HepG2 (cell line): ENCODE measurements at regions not wholly inside any gene's neighbourhood (a gene's known extent, or its start where the extent isn't known, plus 50 kb on each side); places are given as distances from the start of the nearest gene placed in this dataset.

ENCODE experiments used
- ADNP ChIP-seq: sonication (generic); formaldehyde crosslinking; IDR thresholded peaks from 2 replicates; pipeline ENCODE4 v1.4.0; 2020; ENCODE audit warnings: missing genetic modification reagents
- BHLHE40 ChIP-seq: IDR thresholded peaks from 2 replicates; pipeline ENCODE4 v1.6.1; 2011; ENCODE audit warnings: low read length, improper control_type of control experiment
- CTCF ChIP-seq: sonication (generic); formaldehyde crosslinking; IDR thresholded peaks from 2 replicates; pipeline ENCODE4 v1.5.0; 2020; ENCODE audit warnings: mild to moderate bottlenecking, missing genetic modification reagents, moderate library complexity
- GMEB2 ChIP-seq: IDR thresholded peaks from 2 replicates; pipeline ENCODE4 v1.6.1; 2016; ENCODE audit warnings: missing biosample characterization, missing genetic modification reagents, low read depth
- HDAC2 ChIP-seq: sonication (generic); formaldehyde crosslinking; IDR thresholded peaks from 2 replicates; pipeline ENCODE4 v1.4.0; 2020; ENCODE audit warnings: missing genetic modification reagents
- JUND ChIP-seq: sonication (generic); formaldehyde crosslinking; IDR thresholded peaks from 2 replicates; pipeline ENCODE4 v1.8.0; 2022; ENCODE audit warnings: mild to moderate bottlenecking, missing genetic modification reagents
- MED1 ChIP-seq: sonication (generic); formaldehyde crosslinking; IDR thresholded peaks from 2 replicates; pipeline ENCODE4 v1.4.0; 2020; ENCODE audit warnings: missing genetic modification reagents
- NCOA2 ChIP-seq: sonication (generic); formaldehyde crosslinking; IDR thresholded peaks from 2 replicates; pipeline ENCODE4 v1.8.0; 2022; ENCODE audit warnings: inconsistent platforms
- NFYB ChIP-seq: sonication (generic); formaldehyde crosslinking; IDR thresholded peaks from 2 replicates; pipeline ENCODE4 v1.4.0; 2020; ENCODE audit warnings: missing genetic modification reagents
- POLR2A ChIP-seq, 2 experiments: IDR thresholded peaks; 2 replicates each; pipeline ENCODE4 v1.6.1; 2011; ENCODE audit warnings: low read depth in 2 of 2, low read length in 2 of 2, mild to moderate bottlenecking in 1 of 2, moderate library complexity in 1 of 2; ENCODE audit not compliant: insufficient read depth in 1 of 2
- PTBP1 ChIP-seq: fragments of 200-400 bp; formaldehyde crosslinking; IDR thresholded peaks from 2 replicates; pipeline ENCODE4 v1.6.1; 2018; ENCODE audit warnings: low read length, low read depth; ENCODE audit not compliant: poor library complexity, severe bottlenecking
- YY1 ChIP-seq: IDR thresholded peaks from 2 replicates; pipeline ENCODE4 v1.6.1; 2011; ENCODE audit warnings: low read length, low read depth, moderate library complexity, mild to moderate bottlenecking; ENCODE audit not compliant: insufficient read depth, insufficient replicate concordance
- ZNF616 ChIP-seq: sonication (generic); formaldehyde crosslinking; IDR thresholded peaks from 2 replicates; pipeline ENCODE4 v1.5.0; 2020; ENCODE audit warnings: low read depth, mild to moderate bottlenecking, missing genetic modification reagents

DNA sequence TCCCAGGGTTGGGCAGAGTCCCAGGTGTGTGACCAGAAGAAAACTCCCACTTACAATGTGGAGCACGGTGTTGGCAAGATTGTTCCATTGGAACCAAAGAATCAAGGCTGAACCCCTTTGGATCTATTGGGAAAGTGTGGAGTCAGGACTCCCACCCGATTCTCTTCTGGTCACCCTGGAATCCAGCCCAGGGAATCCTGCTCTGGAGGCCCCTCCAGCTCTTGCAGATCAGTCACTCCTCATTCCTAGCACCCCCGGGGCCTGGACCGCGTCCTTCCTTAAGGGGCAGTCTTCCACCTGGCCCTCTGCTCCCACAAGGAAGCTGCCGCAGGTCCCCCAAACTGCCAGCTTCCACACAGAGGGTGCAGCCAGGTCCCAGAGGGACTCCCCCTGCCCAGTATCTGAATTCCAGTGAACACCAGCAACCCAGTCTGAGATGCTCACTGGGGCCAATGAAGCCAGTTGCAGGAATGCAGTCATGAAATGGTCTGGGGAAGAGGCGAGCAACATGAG, 170.1 kb downstream of the GADD45G start:
- TF ChIP-seq YY1 (no peak), NFYB (CRISPR knock-in tag) (no peak), BHLHE40 (no peak), ADNP (CRISPR knock-in tag) (no peak), ZNF616 (no peak), HDAC2 (CRISPR knock-in tag) (no peak), JUND (no peak), CTCF (CRISPR knock-in tag) (no peak), NCOA2 (no peak), PTBP1 (no peak), POLR2A (IDR thresholded peaks at IDR 0.05; ENCODE audit: insufficient read depth in 1 of 2, low read depth in 2 of 2, low read length in 2 of 2) (no peak), MED1 (CRISPR knock-in tag) (no peak), GMEB2 (CRISPR knock-in tag) (no peak)
